C4-2B (cell line): ENCODE measurements at regions not wholly inside any gene's neighbourhood (a gene's known extent, or its start where the extent isn't known, plus 50 kb on each side); places are given as distances from the start of the nearest gene placed in this dataset.

ENCODE experiments used
- ZFX ChIP-seq: fragments of 450-650 bp; IDR thresholded peaks from 2 replicates; pipeline ENCODE4 v1.6.1; 2017
- TF ChIP-seq, protein P1 (sequence below): fragments of 450-650 bp; conservative IDR thresholded peaks from 2 replicates; pipeline ENCODE4 v1.5.1; 2017; ENCODE audit warnings: mild to moderate bottlenecking

DNA sequence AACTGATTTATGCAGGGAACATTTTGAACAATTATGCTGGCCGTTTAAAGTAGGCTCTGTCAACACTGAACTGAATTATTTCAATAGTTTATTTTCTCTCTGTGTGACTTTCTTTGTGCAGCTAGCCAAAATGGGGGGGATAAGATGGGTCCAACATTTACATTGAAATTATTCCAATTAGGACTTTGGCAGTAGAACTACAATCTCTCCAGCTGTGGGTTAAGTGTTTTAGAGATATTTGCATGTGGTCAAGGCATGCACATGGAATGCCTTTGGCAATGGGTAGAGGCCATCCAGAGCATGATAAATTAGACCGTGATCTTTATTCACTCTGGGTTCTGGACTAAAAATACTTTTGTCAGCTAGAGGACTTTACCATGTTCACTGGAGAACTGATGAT lies 107.9 kb upstream of the ELOVL6 start:
- TF ChIP-seq, protein P1, sequence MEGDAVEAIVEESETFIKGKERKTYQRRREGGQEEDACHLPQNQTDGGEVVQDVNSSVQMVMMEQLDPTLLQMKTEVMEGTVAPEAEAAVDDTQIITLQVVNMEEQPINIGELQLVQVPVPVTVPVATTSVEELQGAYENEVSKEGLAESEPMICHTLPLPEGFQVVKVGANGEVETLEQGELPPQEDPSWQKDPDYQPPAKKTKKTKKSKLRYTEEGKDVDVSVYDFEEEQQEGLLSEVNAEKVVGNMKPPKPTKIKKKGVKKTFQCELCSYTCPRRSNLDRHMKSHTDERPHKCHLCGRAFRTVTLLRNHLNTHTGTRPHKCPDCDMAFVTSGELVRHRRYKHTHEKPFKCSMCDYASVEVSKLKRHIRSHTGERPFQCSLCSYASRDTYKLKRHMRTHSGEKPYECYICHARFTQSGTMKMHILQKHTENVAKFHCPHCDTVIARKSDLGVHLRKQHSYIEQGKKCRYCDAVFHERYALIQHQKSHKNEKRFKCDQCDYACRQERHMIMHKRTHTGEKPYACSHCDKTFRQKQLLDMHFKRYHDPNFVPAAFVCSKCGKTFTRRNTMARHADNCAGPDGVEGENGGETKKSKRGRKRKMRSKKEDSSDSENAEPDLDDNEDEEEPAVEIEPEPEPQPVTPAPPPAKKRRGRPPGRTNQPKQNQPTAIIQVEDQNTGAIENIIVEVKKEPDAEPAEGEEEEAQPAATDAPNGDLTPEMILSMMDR: no peak
- no peak for TF ChIP-seq ZFX
